ENCODE measurements at regions not wholly inside any gene's neighbourhood (a gene's known extent, or its start where the extent isn't known, plus 50 kb on each side); places are given as distances from the start of the nearest gene placed in this dataset.

DNA sequence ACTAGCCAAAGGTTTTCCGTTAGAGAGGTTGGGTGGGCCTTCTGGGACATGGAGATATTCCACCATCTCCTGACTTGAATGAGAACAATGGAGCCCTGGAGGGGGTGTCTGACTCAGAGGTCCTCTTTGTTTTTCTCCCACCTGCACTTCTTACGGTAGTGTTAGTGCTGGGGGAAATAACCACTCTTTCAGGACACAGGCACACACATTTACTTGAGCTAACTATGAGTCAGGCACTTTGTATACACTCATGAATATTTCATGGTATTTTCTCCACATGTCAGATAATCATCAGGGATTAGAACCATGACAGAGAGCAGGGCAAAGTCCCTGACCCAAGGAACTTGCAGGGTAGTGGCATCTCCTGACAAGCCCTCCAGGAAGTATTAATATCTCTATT is 439.1 kb downstream of the TSN start:
- CTCF ChIA-PET = no interaction called here
- DNase-seq (ENCODE audit: extremely low spot score) = no peak
- TF ChIP-seq SP1 (IDR thresholded peaks at IDR 0.05) (no peak), ELF4 (IDR thresholded peaks at IDR 0.05) (no peak), FOXM1 (IDR thresholded peaks at IDR 0.05; ENCODE audit: borderline replicate concordance) (no peak), ZNF384 (IDR thresholded peaks at IDR 0.05) (no peak), NFRKB (IDR thresholded peaks at IDR 0.05) (no peak), L3MBTL2 (conservative IDR thresholded peaks at IDR 0.05) (no peak), FOXA1 (IDR thresholded peaks at IDR 0.05) (no peak), FOXK2 (IDR thresholded peaks at IDR 0.05) (no peak), ARNT (IDR thresholded peaks at IDR 0.05) (no peak), BHLHE40 (IDR thresholded peaks at IDR 0.05; ENCODE audit: borderline replicate concordance) (no peak), PKNOX1 (IDR thresholded peaks at IDR 0.05) (no peak), CTBP1 (IDR thresholded peaks at IDR 0.05; ENCODE audit: borderline replicate concordance) (no peak), SUZ12 (IDR thresholded peaks at IDR 0.05) (no peak), HDGF (IDR thresholded peaks at IDR 0.05; ENCODE audit: borderline replicate concordance) (no peak), LEF1 (IDR thresholded peaks at IDR 0.05; ENCODE audit: borderline replicate concordance) (no peak), TARDBP (IDR thresholded peaks at IDR 0.05) (no peak)
- POLR2A ChIA-PET = no interaction called here

- no peak for TF ChIP-seq SP1 (IDR thresholded peaks at IDR 0.05)
- no peak for TF ChIP-seq NFRKB (IDR thresholded peaks at IDR 0.05)
- no peak for TF ChIP-seq LEF1 (IDR thresholded peaks at IDR 0.05; ENCODE audit: borderline replicate concordance)
- no peak for TF ChIP-seq CTBP1 (IDR thresholded peaks at IDR 0.05; ENCODE audit: borderline replicate concordance)
- no peak for TF ChIP-seq SUZ12 (IDR thresholded peaks at IDR 0.05)
- no peak for TF ChIP-seq TARDBP (IDR thresholded peaks at IDR 0.05)
- no peak for TF ChIP-seq FOXK2 (IDR thresholded peaks at IDR 0.05)
- TF ChIP-seq HDGF (IDR thresholded peaks at IDR 0.05; ENCODE audit: borderline replicate concordance) = no peak
- no peak for TF ChIP-seq BHLHE40 (IDR thresholded peaks at IDR 0.05; ENCODE audit: borderline replicate concordance)
- TF ChIP-seq L3MBTL2 (conservative IDR thresholded peaks at IDR 0.05) = no peak
- no peak for DNase-seq (ENCODE audit: extremely low spot score)
- CTCF ChIA-PET = no interaction called here
- POLR2A ChIA-PET = no interaction called here
Observed at GRCh38 chr2:122203523-122203922, 448.1 kb downstream of the TSN start.

DNA sequence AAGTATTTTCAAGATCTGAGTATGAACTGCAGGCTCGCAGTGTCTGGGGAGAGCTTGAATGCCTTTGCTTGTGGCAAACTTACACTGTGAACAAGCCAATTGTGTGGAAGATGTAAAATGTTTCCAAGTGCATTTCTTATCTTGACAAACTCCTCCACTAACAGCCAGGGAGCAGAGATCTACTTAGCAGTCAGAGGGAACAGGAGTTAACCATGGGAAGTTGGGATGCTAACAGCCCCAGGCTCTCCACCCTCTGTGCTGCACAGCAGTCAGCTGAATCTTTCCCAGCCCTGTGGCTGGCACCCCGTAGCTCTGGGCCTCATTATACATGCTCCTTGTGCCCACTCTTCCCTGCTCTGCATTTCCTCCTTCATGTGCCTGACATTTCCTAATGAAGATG is 450.2 kb downstream of the TSN start:
- POLR2A ChIA-PET = no interaction called here
- CTCF ChIA-PET = no interaction called here
- TF ChIP-seq SUZ12 (IDR thresholded peaks at IDR 0.05) (no peak), ZNF384 (IDR thresholded peaks at IDR 0.05) (no peak), NFRKB (IDR thresholded peaks at IDR 0.05) (no peak), FOXA1 (IDR thresholded peaks at IDR 0.05) (no peak), BHLHE40 (IDR thresholded peaks at IDR 0.05; ENCODE audit: borderline replicate concordance) (no peak), LEF1 (IDR thresholded peaks at IDR 0.05; ENCODE audit: borderline replicate concordance) (no peak), CTBP1 (IDR thresholded peaks at IDR 0.05; ENCODE audit: borderline replicate concordance) (no peak), TARDBP (IDR thresholded peaks at IDR 0.05) (no peak), ELF4 (IDR thresholded peaks at IDR 0.05) (no peak), L3MBTL2 (conservative IDR thresholded peaks at IDR 0.05) (no peak), HDGF (IDR thresholded peaks at IDR 0.05; ENCODE audit: borderline replicate concordance) (no peak), FOXM1 (IDR thresholded peaks at IDR 0.05; ENCODE audit: borderline replicate concordance) (no peak)
- no peak for DNase-seq (ENCODE audit: extremely low spot score)

GRCh38 chr2:122206101-122206500 is 450.6 kb downstream of the TSN start:
- CTCF ChIA-PET = no interaction called here
- no peak for DNase-seq (ENCODE audit: extremely low spot score)
- POLR2A ChIA-PET = no interaction called here
- TF ChIP-seq BHLHE40 (IDR thresholded peaks at IDR 0.05; ENCODE audit: borderline replicate concordance) (no peak), L3MBTL2 (conservative IDR thresholded peaks at IDR 0.05) (no peak), NFRKB (IDR thresholded peaks at IDR 0.05) (no peak), HDGF (IDR thresholded peaks at IDR 0.05; ENCODE audit: borderline replicate concordance) (no peak), FOXA1 (IDR thresholded peaks at IDR 0.05) (no peak), ZNF384 (IDR thresholded peaks at IDR 0.05) (no peak), LEF1 (IDR thresholded peaks at IDR 0.05; ENCODE audit: borderline replicate concordance) (no peak), SP1 (IDR thresholded peaks at IDR 0.05) (no peak), FOXM1 (IDR thresholded peaks at IDR 0.05; ENCODE audit: borderline replicate concordance) (no peak), ARNT (IDR thresholded peaks at IDR 0.05) (no peak), CTBP1 (IDR thresholded peaks at IDR 0.05; ENCODE audit: borderline replicate concordance) (no peak), SUZ12 (IDR thresholded peaks at IDR 0.05) (no peak), ELF4 (IDR thresholded peaks at IDR 0.05) (no peak)

DNA sequence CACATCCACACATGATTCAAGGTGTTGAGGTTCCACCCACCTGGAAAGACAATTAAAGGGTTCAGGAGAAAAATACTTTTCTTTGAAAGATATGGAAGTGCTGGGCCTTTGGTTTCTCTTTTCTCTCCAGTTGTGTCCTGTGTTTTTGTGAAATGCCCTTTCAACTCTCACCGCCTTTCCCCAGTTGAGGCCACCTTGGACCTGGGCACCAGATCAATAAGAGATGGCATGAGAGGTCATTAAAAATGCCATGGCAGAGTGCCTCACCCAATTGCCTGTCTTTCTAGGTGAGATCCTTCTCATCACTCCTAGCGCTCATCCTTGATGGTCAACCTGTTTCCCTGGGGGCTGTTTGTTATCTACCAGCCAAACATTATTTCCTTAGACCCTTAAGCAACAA is 453.9 kb downstream of the TSN start:
- no peak for DNase-seq (ENCODE audit: extremely low spot score)
- TF ChIP-seq L3MBTL2 (conservative IDR thresholded peaks at IDR 0.05) (no peak), ARNT (IDR thresholded peaks at IDR 0.05) (no peak), FOXK2 (IDR thresholded peaks at IDR 0.05) (no peak), HDGF (IDR thresholded peaks at IDR 0.05; ENCODE audit: borderline replicate concordance) (no peak)
- CTCF ChIA-PET = no interaction called here
- POLR2A ChIA-PET = no interaction called here

- ChIA-PET CTCF (no interaction called here), POLR2A (no interaction called here)
- DNase-seq (ENCODE audit: extremely low spot score) = no peak
- TF ChIP-seq FOXK2 (IDR thresholded peaks at IDR 0.05) = no peak
Observed at GRCh38 chr2:122210065-122210464, 454.6 kb downstream of the TSN start.

DNA sequence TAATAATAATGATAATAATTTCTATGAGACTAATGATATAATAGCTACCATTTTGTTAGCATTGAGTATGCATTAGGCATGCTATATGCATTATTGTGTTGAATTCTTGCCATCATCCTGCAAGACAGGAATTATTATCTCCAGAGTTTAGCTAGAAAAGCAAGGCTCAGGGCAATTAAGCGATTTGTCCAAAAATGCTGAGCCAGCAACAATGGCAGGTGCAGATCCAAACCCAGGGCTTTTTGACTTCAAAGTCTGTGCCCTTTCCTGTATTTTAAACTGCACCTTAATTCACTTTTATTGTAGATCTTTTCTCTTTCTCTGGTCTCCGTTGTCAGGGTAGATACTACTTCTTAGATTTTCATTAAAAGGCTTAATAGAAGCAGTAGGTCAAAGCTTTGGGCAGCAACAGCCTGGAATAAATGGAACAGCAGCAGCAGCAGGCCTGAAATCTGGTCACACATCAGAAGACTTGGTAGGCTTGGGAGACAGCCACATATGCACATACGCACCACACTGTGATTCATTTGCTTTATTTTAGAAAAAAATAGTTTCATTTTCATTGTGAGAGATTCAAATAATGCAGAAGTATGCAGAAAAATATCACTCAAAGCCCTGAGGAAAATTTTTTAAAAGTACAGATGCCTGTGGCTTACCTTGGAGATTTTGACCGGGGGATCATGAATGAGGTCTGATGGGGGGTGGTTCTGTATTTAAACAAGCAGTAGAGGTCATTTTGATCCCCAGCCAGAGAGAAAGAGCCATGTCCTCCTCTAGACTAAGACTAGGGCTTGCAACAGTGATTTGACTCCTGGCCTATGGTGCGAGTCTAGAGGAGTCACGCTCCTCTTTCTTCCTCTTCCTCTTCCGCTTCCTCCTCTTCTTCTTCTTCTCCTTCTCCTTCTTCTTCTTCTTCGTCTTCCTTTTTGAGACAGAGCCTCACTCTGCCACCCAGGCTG is 455.7 kb downstream of the TSN start:
- ChIA-PET CTCF (no interaction called here), POLR2A (no interaction called here)
- TF ChIP-seq TARDBP (IDR thresholded peaks at IDR 0.05) (no peak), NFRKB (IDR thresholded peaks at IDR 0.05) (no peak), ELF4 (IDR thresholded peaks at IDR 0.05) (no peak), SUZ12 (IDR thresholded peaks at IDR 0.05) (no peak), BHLHE40 (IDR thresholded peaks at IDR 0.05; ENCODE audit: borderline replicate concordance) (no peak), FOXK2 (IDR thresholded peaks at IDR 0.05) (no peak), FOXA1 (IDR thresholded peaks at IDR 0.05) (no peak), CTBP1 (IDR thresholded peaks at IDR 0.05; ENCODE audit: borderline replicate concordance) (no peak), SP1 (IDR thresholded peaks at IDR 0.05) (no peak), ZNF384 (IDR thresholded peaks at IDR 0.05) (no peak), FOXM1 (IDR thresholded peaks at IDR 0.05; ENCODE audit: borderline replicate concordance) (no peak), LEF1 (IDR thresholded peaks at IDR 0.05; ENCODE audit: borderline replicate concordance) (no peak), HDGF (IDR thresholded peaks at IDR 0.05; ENCODE audit: borderline replicate concordance) (no peak), L3MBTL2 (conservative IDR thresholded peaks at IDR 0.05) (no peak), ARNT (IDR thresholded peaks at IDR 0.05) (no peak), PKNOX1 (IDR thresholded peaks at IDR 0.05) (no peak)
- no peak for DNase-seq (ENCODE audit: extremely low spot score)

All from HEK293T (cell line).